Femur (tissue), 1 donor: ENCODE measurements at regions not wholly inside any gene's neighbourhood (a gene's known extent, or its start where the extent isn't known, plus 50 kb on each side); places are given as distances from the start of the nearest gene placed in this dataset.
"Not testable (repeated sequence)": the region's sequence is repeated elsewhere in the genome, so short reads cannot be mapped to it uniquely, and the experiment has no call there.

Experiments
- DNase-seq: peaks from one replicate; pipeline ENCODE4 v3.0.0-alpha.2; 2017

- not testable (repeated sequence) for DNase-seq
These were observed 106.0 kb downstream of the BUD13 start for GRCh38 chr11:116666673-116667249.

- no peak for DNase-seq
These were observed 107.3 kb downstream of the BUD13 start for GRCh38 chr11:116665523-116665922.

GRCh38 chr11:116661056-116661455, 111.7 kb downstream of the BUD13 start:
- no peak for DNase-seq

GRCh38 chr11:116660011-116660410, 112.8 kb downstream of the BUD13 start:
- DNase-seq: no peak

DNA sequence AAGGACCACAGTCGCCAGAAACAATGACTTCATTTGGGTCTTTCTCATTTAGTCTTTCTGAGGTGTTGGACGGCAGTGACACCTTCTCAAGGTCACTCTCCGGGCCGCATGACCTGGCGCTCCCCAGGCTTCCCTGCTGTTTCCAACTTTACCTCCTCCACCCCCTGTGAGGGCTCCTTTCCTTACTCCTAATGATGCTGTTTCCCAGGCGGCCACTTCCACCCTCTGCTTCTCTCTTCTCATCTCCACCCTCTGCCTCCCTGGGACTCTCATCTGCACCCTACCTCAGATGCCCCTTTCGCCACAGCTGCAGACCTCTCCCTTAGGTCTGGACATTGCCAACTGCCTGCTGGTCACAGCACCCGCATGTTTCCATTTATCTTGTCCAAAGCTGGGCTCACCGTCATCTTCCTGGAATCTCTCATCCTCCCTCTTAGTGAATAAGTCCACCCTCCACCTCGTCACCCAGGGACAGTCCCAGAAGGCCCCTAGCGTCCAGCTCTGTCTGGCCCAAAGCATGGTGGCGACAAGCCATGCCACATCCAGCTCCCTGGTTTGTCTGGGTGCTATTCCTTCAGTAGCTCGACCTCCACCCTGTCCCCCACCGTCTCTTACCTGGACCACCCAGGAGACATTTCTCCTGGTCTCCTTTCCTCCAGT, 113.8 kb downstream of the BUD13 start:
- no peak for DNase-seq

- no peak for DNase-seq
These were observed 114.7 kb downstream of the BUD13 start for GRCh38 chr11:116657842-116658825.

DNA sequence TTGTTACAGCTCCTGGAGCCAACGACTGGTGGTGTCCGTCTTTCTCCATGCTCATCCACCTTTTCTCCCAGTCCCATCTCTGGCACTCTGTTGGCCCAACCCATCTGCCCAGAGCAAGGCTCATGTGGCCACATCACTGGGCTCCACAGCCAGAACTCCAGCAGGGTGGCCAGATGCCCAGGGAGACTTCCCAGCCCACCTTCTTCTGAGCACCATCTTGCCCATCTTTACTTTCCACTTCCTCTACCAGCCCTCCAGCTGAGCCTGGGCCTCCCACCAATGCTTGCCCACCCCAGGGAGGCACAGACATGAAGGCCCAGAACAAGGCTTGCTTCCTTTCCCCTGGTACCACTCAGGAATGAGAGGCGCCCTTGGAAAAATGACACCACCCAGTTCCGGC, 116.8 kb downstream of the BUD13 start:
- DNase-seq: no peak

DNA sequence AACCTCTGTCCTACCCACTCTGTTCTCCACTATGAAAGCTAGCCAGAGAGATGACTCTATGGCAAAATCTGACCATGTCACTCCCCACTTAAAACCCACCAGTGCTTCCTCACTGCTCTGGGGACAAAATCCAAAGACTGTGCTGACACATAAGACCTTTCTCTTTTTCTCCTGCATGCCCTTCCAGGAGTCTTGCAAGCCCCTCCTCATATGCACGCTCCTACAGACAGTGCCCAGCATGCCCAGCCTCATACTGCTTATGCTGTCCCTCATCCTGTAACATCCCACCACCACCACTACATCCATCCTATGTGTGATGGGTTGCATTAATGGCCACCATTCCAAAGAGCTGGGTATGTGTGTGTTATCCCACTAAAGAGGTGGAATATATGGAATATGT, 118.3 kb downstream of the BUD13 start:
- no peak for DNase-seq

DNA sequence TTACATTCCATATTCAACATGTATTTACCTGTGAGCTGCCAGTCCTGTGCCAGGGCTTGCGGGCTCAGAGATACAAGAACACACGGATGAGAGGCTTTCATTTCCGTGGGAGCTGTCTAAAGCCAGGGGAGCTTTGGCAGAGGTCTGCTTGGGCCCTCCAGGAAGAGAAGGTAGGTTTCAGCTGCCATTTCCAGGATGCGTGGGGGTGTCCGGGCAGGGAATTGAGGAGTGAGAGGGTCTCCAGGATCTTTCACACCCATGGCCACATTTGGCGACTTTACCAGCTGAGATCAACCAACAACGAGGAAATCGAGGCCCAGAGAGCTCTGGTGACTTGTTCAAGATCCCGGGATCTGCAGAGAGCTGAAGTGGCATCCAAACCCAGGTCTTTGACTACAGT, 119.6 kb downstream of the BUD13 start:
- no peak for DNase-seq

DNA sequence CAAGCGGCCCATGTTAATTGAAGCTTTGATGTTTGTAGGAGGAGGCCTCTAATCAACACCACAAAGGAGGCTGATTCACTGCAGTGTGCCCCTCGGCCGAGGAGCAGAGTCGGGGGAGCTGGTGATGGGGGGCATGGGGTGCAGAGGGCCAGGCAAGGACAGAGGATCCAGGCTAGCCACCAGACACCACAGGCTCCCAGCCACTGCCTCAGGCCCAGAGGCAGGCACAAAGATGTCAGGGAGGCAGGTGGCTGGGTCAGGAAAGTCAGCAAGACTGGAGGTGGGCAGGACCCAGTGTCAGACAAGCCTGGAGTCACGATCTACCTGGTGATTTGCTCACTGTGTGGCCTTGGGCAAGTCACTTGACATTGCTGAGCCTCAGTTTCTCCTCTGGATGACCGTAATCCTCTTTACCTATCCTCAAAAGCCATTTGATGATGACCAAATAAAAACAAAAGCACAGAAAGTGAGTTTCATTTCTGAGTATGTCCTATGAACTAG, 121.0 kb downstream of the BUD13 start:
- no peak for DNase-seq

DNA sequence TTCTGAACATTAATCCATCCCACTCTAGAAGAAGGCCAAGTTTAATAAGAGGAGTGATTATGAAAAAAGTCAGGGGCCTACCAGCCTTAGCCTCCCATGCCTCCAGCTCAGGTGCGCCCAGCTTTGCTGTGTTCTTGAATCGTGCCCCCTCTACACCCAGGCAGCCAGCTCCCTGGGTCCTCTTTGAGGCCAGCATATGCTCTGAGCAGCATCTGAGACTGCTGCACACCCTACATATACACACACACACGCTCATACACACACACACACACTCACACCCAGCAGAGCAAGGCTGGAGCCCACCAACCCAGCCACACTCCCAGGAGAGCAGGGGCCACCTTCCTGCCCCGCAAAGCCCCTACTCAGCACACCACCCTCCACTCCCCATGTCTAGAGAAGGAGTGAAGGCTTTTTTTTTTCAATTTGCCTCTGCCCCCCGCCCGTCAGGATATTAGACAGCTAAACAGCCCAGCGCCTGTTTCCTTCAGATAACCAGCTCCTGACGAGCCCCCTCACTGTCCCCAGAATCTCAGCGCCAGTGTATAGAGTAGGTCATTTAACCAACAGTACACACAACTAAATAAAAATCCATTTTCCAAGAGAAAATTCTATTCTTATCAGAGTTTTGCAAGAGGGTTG, 121.6 kb downstream of the BUD13 start:
- no peak for DNase-seq

GRCh38 chr11:116650052-116650451, 122.7 kb downstream of the BUD13 start:
- no peak for DNase-seq

- no peak for DNase-seq
These were observed 123.5 kb downstream of the BUD13 start for GRCh38 chr11:116649268-116649667.

DNA sequence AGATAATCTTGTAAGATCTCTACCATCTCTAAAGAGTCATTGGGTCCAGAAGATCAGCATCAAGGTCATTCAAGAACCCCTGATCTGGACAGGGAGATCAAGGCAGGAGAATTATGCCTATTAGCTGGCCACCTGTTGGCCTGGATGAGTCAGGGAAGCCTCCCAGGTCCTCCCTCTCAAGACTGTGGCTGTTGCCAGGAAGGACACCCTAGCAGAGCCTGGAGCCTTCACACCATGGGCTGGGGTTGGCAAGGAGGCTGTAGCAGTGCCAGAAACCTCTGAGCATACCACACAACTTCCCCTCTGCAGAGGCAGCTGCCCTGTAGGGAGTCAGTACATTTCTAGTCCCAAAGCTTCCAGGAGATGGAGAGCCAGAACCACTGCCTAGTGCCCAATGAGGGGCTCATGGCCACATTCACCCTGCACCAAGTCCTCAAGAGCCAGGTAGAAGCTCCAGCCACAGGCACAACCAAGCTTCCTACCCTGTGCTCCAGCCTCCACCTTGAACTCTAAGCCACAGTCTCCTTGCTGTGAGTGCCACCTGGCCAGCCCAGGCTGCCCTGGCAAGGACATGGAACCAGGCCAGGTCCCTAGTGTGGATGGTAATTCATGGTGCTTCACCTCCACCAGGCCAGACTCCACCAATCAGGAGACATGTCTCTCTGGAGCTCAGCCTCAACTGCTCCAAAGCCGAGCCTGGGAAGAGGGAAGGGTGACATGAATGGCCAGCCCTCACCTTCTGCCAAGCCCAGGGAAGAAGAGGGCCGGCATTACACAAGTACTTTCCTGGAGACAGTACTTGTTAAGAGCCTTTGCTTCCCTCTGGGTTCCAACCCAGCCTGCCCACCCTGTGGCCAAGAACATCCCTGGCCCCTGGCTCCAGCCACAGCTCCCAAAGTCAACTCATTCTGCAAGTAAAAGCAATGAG, 124.3 kb downstream of the BUD13 start:
- DNase-seq: no peak

DNA sequence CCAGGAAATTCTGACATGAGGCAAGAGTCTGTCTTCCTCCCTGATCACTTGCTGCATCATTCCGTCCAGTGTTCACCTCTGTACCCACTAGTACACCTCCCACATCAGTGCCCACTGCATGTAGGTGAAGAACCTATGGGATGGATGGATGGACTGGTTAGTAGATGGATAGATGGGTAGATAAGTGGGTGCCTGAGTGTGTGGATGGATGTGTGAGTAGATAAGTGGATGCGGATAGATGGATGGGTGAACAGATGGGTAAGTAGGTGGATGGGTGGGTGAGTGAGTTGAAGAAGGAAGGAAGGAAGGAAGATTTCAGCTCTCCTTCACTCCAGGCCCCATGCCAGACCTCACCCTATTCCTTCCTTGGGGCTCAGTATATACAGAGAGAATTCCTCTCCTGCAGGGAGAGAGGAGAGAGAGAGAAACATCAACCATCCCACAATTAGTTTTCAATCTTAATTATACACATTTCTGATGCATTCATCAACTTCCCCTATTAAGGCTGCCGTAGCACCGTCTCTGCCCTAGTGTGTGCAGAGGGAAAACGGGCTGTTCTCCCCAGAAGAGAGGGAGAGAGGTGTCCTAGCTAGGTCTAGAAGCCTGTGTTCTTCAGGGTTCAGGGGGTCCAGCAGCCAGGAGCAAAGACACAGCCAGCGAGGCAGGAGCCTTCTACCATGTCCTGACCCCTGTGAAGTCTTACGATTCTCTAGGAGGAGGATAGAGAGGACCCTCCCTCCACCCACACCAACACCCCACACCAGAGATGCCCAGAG, 125.3 kb downstream of the BUD13 start:
- DNase-seq: no peak

DNA sequence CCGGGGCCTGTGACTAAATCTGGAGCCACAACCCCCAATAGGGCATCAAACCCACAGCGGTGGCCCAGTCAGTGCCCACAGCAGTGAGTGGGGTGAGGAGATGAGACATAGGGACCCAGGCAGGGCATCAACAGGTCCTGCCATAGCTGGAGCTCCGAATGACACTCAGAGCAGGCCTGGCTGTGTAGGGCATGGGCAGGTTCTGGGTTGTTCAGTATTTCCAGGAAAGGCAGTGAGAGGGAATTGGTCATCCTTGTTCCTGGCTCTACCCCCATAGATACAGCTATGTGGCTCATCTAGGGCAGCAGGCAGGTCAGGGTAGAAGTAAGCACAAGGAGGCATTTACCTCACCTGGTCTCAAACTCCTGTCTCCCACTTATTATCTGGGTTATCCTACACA, 126.6 kb downstream of the BUD13 start:
- no peak for DNase-seq

DNA sequence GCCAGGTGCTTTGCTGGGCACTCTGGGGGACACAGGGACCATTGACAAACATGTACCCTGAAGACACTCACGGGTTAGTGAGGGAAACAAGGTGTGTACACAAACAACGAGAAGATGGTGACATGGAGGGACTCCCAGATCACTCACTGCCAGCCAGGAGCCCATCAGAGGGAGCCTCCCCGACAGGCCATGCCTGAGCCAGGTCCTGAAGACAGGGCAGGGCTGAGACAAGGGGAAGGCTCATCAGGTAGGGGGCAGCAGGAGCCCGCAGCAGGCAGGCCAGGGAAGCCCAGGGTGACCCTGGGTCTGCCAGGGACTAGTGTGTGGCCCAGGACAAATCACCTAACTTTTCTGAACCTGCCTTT, 127.9 kb downstream of the BUD13 start:
- DNase-seq: no peak

GRCh38 chr11:116644201-116644940, 128.4 kb downstream of the BUD13 start:
- no peak for DNase-seq

GRCh38 chr11:116643521-116643920, 129.3 kb downstream of the BUD13 start:
- no peak for DNase-seq

DNA sequence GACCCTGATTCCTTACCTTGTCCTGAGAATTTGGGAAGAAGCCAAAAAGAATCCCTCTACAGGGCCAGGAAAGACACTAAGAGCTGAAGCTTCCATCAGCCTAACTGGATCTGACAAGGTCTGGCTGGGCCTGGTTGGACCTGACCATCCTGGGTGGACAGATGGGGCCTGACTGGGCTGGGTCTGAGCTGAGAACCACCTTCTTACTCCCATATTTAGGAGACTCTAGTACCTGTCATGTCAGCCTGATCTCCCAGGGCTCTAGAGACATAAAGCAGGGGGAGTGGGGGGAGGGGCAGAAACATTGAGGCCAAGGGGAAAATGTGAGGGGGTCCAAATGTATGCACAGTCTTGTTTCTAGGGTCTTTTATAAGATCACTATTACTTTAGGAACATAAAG, 129.9 kb downstream of the BUD13 start:
- DNase-seq: no peak
